ENCODE measurements at regions not wholly inside any gene's neighbourhood (a gene's known extent, or its start where the extent isn't known, plus 50 kb on each side); places are given as distances from the start of the nearest gene placed in this dataset.
A peak's percentile ranks its signal among the peaks of the same experiment; 100 is the strongest.
"Not testable (repeated sequence)": the region's sequence is repeated elsewhere in the genome, so short reads cannot be mapped to it uniquely, and the experiment has no call there.

DNA sequence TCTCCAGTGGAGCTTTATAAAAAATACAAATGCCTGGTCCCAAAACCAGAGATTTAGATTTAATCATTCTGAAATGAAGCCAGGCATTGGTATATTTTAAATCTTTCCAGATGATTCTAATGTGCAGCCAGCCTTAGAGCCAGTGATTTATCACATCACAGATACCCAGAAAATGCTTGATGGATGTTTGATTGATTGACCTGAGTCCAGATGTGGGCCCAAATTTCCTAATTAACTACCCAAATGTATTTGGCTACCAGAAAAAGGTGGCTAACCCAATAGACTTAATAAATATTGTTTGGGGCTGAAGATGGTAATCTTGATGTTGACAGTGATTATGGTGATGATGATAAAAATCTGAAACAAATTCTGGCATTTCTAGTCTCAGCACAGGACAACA, 93.1 kb downstream of the ABCC12 start:
- DNase-seq (ENCODE audit: insufficient read length, low spot score) = no peak
- TF ChIP-seq TAF1 (IDR thresholded peaks at IDR 0.05; ENCODE audit: low read depth, low read length) (no peak), POLR2AphosphoS5 (IDR thresholded peaks at IDR 0.05; ENCODE audit: low read depth, low read length) (no peak), PAX5 (IDR thresholded peaks at IDR 0.05; ENCODE audit: insufficient read depth, low read length, severe bottlenecking) (no peak), SPI1 (IDR thresholded peaks at IDR 0.05; ENCODE audit: low read depth, low read length) (no peak), POU2F2 (IDR thresholded peaks at IDR 0.05; ENCODE audit: low read depth, low read length) (no peak), POLR2A (IDR thresholded peaks at IDR 0.05; ENCODE audit: low read depth, low read length) (no peak)
- no peak for FAIRE-seq

- TF ChIP-seq TAF1 (IDR thresholded peaks at IDR 0.05; ENCODE audit: low read depth, low read length) (no peak), PAX5 (IDR thresholded peaks at IDR 0.05; ENCODE audit: insufficient read depth, low read length, severe bottlenecking) (no peak), POLR2AphosphoS5 (IDR thresholded peaks at IDR 0.05; ENCODE audit: low read depth, low read length) (no peak), SPI1 (IDR thresholded peaks at IDR 0.05; ENCODE audit: low read depth, low read length) (no peak), POLR2A (IDR thresholded peaks at IDR 0.05; ENCODE audit: low read depth, low read length) (no peak), POU2F2 (IDR thresholded peaks at IDR 0.05; ENCODE audit: low read depth, low read length) (no peak)
- FAIRE-seq (no peak), DNase-seq (ENCODE audit: insufficient read length, low spot score) (no peak)
Measured at GRCh38 chr16:48059936-48060335, 95.9 kb downstream of the ABCC12 start.

GRCh38 chr16:48059190-48059589, 96.6 kb downstream of the ABCC12 start:
- not testable (repeated sequence) for FAIRE-seq; DNase-seq (ENCODE audit: insufficient read length, low spot score)

DNA sequence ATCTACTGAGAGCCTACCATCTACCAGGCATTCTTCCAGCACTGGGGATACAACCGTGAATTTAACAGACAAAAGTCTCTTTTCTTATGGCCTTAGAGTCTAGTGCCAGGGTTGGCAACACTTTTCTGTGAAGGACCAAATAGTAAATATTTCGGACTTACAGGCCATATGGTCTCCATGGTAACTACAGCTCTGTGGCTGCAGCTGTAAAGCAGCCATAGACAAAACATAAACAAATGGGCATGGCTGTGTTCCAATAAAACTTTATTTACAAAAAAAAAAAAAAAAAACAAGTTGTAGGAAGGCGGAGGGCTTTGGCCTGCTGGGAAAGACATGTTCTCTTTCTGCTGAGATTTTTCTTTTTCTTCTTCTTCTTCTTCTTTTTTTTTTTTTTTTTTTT, 98.7 kb downstream of the ABCC12 start:
- TF ChIP-seq PAX5 (IDR thresholded peaks at IDR 0.05; ENCODE audit: insufficient read depth, low read length, severe bottlenecking) = no peak
- no peak for TF ChIP-seq POLR2A (IDR thresholded peaks at IDR 0.05; ENCODE audit: low read depth, low read length)
- TF ChIP-seq TAF1 (IDR thresholded peaks at IDR 0.05; ENCODE audit: low read depth, low read length) = no peak
- no peak for TF ChIP-seq POU2F2 (IDR thresholded peaks at IDR 0.05; ENCODE audit: low read depth, low read length)
- no peak for TF ChIP-seq POLR2AphosphoS5 (IDR thresholded peaks at IDR 0.05; ENCODE audit: low read depth, low read length)
- TF ChIP-seq SPI1 (IDR thresholded peaks at IDR 0.05; ENCODE audit: low read depth, low read length) = no peak
- DNase-seq (ENCODE audit: insufficient read length, low spot score) = no peak
- FAIRE-seq = no peak

DNA sequence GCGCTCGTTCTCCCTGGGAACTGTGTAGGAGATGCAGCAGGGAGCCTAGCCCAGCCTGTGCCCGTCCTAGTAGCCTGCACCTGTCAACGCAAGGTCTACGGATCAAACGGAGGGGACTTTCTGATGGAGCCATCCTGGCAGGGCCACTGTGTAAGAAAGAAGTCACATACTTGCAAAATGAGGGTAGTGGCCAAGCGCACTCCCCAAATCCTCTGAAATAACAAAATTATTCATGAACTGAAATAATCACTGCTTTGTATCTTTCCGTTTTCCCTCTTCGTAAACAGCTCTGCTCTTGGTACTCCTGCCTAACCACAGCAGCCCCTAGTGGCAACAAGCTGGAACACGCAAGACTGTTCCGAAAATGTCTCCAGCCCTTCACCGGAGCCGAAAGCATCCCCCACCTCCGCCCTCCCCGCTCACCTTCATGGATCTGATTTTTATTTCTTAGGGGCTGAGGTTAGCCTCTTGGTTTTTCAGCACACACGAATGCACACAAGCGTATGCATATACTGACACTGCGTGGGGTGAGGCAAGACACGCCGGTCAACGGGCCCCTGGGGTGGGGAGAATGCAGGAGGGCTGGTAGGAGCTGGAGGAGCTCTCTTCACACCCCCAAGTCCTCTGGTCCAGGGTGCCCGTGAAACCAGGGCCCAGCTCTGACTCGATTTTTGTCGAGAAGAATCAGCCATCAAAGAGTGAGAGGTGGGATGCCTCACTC, 100.8 kb downstream of the ABCC12 start:
- TF ChIP-seq POLR2AphosphoS5 (IDR thresholded peaks at IDR 0.05; ENCODE audit: low read depth, low read length) = no peak
- no peak for TF ChIP-seq SPI1 (IDR thresholded peaks at IDR 0.05; ENCODE audit: low read depth, low read length)
- TF ChIP-seq PAX5 (IDR thresholded peaks at IDR 0.05; ENCODE audit: insufficient read depth, low read length, severe bottlenecking) = no peak
- TF ChIP-seq TAF1 (IDR thresholded peaks at IDR 0.05; ENCODE audit: low read depth, low read length) = no peak
- no peak for TF ChIP-seq POU2F2 (IDR thresholded peaks at IDR 0.05; ENCODE audit: low read depth, low read length)
- TF ChIP-seq POLR2A (IDR thresholded peaks at IDR 0.05; ENCODE audit: low read depth, low read length) = no peak
- peak; percentile 50 for FAIRE-seq
- DNase-seq (ENCODE audit: insufficient read length, low spot score) = peak; percentile 38

- TF ChIP-seq POU2F2 (IDR thresholded peaks at IDR 0.05; ENCODE audit: low read depth, low read length) = no peak
- TF ChIP-seq POLR2A (IDR thresholded peaks at IDR 0.05; ENCODE audit: low read depth, low read length) = no peak
- TF ChIP-seq POLR2AphosphoS5 (IDR thresholded peaks at IDR 0.05; ENCODE audit: low read depth, low read length) = no peak
- TF ChIP-seq TAF1 (IDR thresholded peaks at IDR 0.05; ENCODE audit: low read depth, low read length) = no peak
- TF ChIP-seq PAX5 (IDR thresholded peaks at IDR 0.05; ENCODE audit: insufficient read depth, low read length, severe bottlenecking) = no peak
- TF ChIP-seq SPI1 (IDR thresholded peaks at IDR 0.05; ENCODE audit: low read depth, low read length) = no peak
- DNase-seq (ENCODE audit: insufficient read length, low spot score) (no peak), FAIRE-seq (no peak)
Measured at GRCh38 chr16:48053418-48053745, 102.4 kb downstream of the ABCC12 start.

DNA sequence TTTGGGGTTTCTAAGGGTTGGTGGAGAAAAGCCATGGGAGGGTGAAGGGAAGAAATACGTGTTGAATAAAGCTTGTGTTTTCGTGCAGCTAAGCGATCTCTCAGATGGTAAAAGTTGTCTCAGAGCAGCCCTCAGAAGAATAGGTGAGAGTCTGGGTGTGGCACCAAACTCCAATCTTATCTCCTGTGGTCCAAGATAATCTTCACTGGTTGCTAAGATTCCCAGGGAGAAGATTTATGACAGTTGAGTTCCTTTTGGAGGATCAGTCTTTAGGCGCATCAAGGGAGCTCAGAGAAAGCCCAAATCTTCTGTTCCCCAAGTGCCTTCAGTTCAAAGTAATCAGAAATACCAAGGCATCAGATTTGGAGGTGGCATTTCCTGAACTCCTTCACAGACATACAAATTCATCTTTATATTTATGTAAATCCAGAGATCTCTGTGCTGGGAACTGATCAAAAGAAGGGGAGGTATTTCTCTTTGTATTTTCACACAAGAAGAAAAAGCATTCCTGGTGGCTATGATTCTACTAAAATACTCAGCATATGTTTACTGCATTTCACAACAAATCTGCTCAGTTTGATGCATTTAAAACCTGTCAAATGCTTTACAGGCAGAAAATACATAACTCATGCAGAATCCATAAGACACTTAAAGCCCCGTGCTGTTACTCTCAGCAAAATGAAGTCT, 102.9 kb downstream of the ABCC12 start:
- TF ChIP-seq POLR2AphosphoS5 (IDR thresholded peaks at IDR 0.05; ENCODE audit: low read depth, low read length) = no peak
- TF ChIP-seq TAF1 (IDR thresholded peaks at IDR 0.05; ENCODE audit: low read depth, low read length) = no peak
- no peak for TF ChIP-seq POLR2A (IDR thresholded peaks at IDR 0.05; ENCODE audit: low read depth, low read length)
- TF ChIP-seq POU2F2 (IDR thresholded peaks at IDR 0.05; ENCODE audit: low read depth, low read length) = no peak
- no peak for FAIRE-seq
- DNase-seq (ENCODE audit: insufficient read length, low spot score) = no peak

- FAIRE-seq (no peak), DNase-seq (ENCODE audit: insufficient read length, low spot score) (no peak)
- TF ChIP-seq POLR2A (IDR thresholded peaks at IDR 0.05; ENCODE audit: low read depth, low read length) (no peak), SPI1 (IDR thresholded peaks at IDR 0.05; ENCODE audit: low read depth, low read length) (no peak), POLR2AphosphoS5 (IDR thresholded peaks at IDR 0.05; ENCODE audit: low read depth, low read length) (no peak), POU2F2 (IDR thresholded peaks at IDR 0.05; ENCODE audit: low read depth, low read length) (no peak), TAF1 (IDR thresholded peaks at IDR 0.05; ENCODE audit: low read depth, low read length) (no peak), PAX5 (IDR thresholded peaks at IDR 0.05; ENCODE audit: insufficient read depth, low read length, severe bottlenecking) (no peak)
Measured at GRCh38 chr16:48050871-48051270, 104.9 kb downstream of the ABCC12 start.

GRCh38 chr16:48049847-48050246, 105.9 kb downstream of the ABCC12 start:
- FAIRE-seq (no peak), DNase-seq (ENCODE audit: insufficient read length, low spot score) (no peak)
- TF ChIP-seq PAX5 (IDR thresholded peaks at IDR 0.05; ENCODE audit: insufficient read depth, low read length, severe bottlenecking) (no peak), POLR2A (IDR thresholded peaks at IDR 0.05; ENCODE audit: low read depth, low read length) (no peak), POU2F2 (IDR thresholded peaks at IDR 0.05; ENCODE audit: low read depth, low read length) (no peak), POLR2AphosphoS5 (IDR thresholded peaks at IDR 0.05; ENCODE audit: low read depth, low read length) (no peak), TAF1 (IDR thresholded peaks at IDR 0.05; ENCODE audit: low read depth, low read length) (no peak), SPI1 (IDR thresholded peaks at IDR 0.05; ENCODE audit: low read depth, low read length) (no peak)

DNA sequence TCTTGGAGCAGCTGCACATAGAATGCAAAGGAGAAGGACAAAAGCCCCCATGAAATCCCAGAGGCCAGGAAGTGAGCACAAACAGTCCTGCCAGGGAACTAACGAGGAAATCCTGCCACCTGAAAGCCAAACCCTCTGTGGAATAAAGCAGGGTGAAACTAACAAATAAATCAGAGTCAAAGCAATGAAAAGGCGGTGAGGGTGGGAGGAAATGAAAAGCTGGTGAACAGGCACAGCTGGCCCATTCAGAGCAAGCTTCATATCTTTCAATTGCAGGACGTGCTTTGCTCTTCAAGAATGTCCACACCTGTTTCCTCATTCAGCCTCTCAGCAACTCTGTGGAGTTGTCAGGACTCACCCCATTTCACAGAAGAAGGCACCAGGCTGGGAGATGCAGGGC, 108.1 kb downstream of the ABCC12 start:
- no peak for DNase-seq (ENCODE audit: insufficient read length, low spot score)
- no peak for FAIRE-seq
- TF ChIP-seq TAF1 (IDR thresholded peaks at IDR 0.05; ENCODE audit: low read depth, low read length) = no peak
- no peak for TF ChIP-seq SPI1 (IDR thresholded peaks at IDR 0.05; ENCODE audit: low read depth, low read length)
- no peak for TF ChIP-seq POU2F2 (IDR thresholded peaks at IDR 0.05; ENCODE audit: low read depth, low read length)
- no peak for TF ChIP-seq POLR2AphosphoS5 (IDR thresholded peaks at IDR 0.05; ENCODE audit: low read depth, low read length)
- TF ChIP-seq POLR2A (IDR thresholded peaks at IDR 0.05; ENCODE audit: low read depth, low read length) = no peak
- no peak for TF ChIP-seq PAX5 (IDR thresholded peaks at IDR 0.05; ENCODE audit: insufficient read depth, low read length, severe bottlenecking)
